ENCODE measurements at regions not wholly inside any gene's neighbourhood (a gene's known extent, or its start where the extent isn't known, plus 50 kb on each side); places are given as distances from the start of the nearest gene placed in this dataset.
"Not testable (repeated sequence)": the region's sequence is repeated elsewhere in the genome, so short reads cannot be mapped to it uniquely, and the experiment has no call there.

- no peak for DNase-seq
Observed at GRCh38 chr9:102497709-102498108, 497.4 kb upstream of the CYLC2 start.

- DNase-seq, result not testable (repeated sequence)
Observed at GRCh38 chr9:102486976-102487375, 508.2 kb upstream of the CYLC2 start.

- no peak for DNase-seq
Observed at GRCh38 chr9:102483651-102484050, 511.5 kb upstream of the CYLC2 start.

- DNase-seq, result no peak
Observed at GRCh38 chr9:102482776-102483175, 512.4 kb upstream of the CYLC2 start.

GRCh38 chr9:102479191-102479590, 515.9 kb upstream of the CYLC2 start:
- DNase-seq, result no peak

GRCh38 chr9:102474357-102474756, 520.8 kb upstream of the CYLC2 start:
- no peak for DNase-seq

- not testable (repeated sequence) for DNase-seq
Observed at GRCh38 chr9:102469430-102469829, 525.7 kb upstream of the CYLC2 start.

- no peak for DNase-seq
Observed at GRCh38 chr9:102461156-102461819, 533.8 kb upstream of the CYLC2 start.

GRCh38 chr9:102459828-102460227, 535.3 kb upstream of the CYLC2 start:
- DNase-seq, result no peak

- no peak for DNase-seq
Observed at GRCh38 chr9:102456562-102456961, 538.6 kb upstream of the CYLC2 start.

GRCh38 chr9:102445906-102446305, 549.2 kb upstream of the CYLC2 start:
- no peak for DNase-seq

- no peak for DNase-seq
Observed at GRCh38 chr9:102445181-102445747, 549.9 kb upstream of the CYLC2 start.

- no peak for DNase-seq
Observed at GRCh38 chr9:102439583-102439982, 555.5 kb upstream of the CYLC2 start.

GRCh38 chr9:102436599-102436998, 558.5 kb upstream of the CYLC2 start:
- not testable (repeated sequence) for DNase-seq

GRCh38 chr9:102435427-102435826, 559.7 kb upstream of the CYLC2 start:
- DNase-seq, result no peak

GRCh38 chr9:102434545-102434944, 560.6 kb upstream of the CYLC2 start:
- DNase-seq, result no peak

- DNase-seq, result no peak
Observed at GRCh38 chr9:102428305-102428704, 566.8 kb upstream of the CYLC2 start.

- not testable (repeated sequence) for DNase-seq
Observed at GRCh38 chr9:102416251-102416650, 578.9 kb upstream of the CYLC2 start.

- DNase-seq, result no peak
Observed at GRCh38 chr9:102405218-102405867, 589.8 kb upstream of the CYLC2 start.

- DNase-seq, result no peak
Observed at GRCh38 chr9:102403514-102403913, 591.6 kb upstream of the CYLC2 start.

GRCh38 chr9:102398205-102398604, 596.9 kb upstream of the CYLC2 start:
- no peak for DNase-seq

- DNase-seq, result not testable (repeated sequence)
Observed at GRCh38 chr9:102385620-102386019, 609.5 kb upstream of the CYLC2 start.

GRCh38 chr9:102362470-102363132, 624.2 kb upstream of the GRIN3A start:
- no peak for DNase-seq

GRCh38 chr9:102360846-102361245, 622.4 kb upstream of the GRIN3A start:
- DNase-seq, result no peak

Data from NCI-H1092 (cell line).